ENCODE measurements at regions not wholly inside any gene's neighbourhood (a gene's known extent, or its start where the extent isn't known, plus 50 kb on each side); places are given as distances from the start of the nearest gene placed in this dataset.
"Not testable (repeated sequence)": the region's sequence is repeated elsewhere in the genome, so short reads cannot be mapped to it uniquely, and the experiment has no call there.

- TF ChIP-seq CTCF, EZH2phosphoT487 (IDR thresholded peaks at IDR 0.05): not testable (repeated sequence)
These were observed 1287.4 kb upstream of the TMEM132C start for GRCh38 chr12:126979564-126979963.
